ENCODE measurements at regions not wholly inside any gene's neighbourhood (a gene's known extent, or its start where the extent isn't known, plus 50 kb on each side); places are given as distances from the start of the nearest gene placed in this dataset.

DNA sequence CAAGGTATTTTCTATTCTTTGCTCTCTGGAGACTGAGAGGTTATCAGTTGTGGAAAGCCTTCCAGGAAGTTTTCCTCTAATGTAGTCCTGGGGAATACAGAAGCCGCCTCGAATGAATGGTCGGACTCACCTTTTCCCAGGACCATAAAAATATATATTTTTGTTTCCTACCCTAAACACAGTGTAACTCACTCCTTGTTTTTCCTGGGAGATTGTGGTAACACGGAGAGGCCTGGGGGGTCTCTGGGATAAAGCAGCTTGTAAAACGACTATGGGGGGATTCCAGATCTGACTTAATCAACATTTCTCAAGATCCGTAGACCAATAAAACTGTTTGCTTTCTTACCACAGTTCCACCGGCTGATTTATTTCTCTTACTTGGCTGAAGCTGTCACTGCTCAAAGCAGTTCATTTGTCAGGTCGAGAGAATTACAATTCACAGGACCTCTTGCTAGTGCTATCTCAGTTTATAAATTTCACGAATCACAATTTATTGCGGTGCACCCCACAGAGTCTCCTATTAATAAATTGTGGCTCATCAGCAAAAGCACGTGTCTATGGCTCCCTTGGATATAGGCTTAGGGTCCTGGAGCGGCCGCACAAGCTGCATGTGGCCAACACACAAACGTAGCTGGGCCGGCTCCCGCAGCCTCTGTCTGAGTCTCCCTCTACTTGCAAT lies 176.3 kb upstream of the BMPER start:
- TF ChIP-seq TAF1 (IDR thresholded peaks at IDR 0.05; ENCODE audit: borderline replicate concordance, insufficient read depth, low read length), result no peak
- TF ChIP-seq POLR2AphosphoS5 (IDR thresholded peaks at IDR 0.05; ENCODE audit: low read depth, low read length), result no peak
- no peak for TF ChIP-seq FOXP2 (optimal IDR thresholded peaks at IDR 0.05; ENCODE audit: borderline replicate concordance, extremely low read depth, extremely low read length, insufficient read depth)
- TF ChIP-seq, protein P1, sequence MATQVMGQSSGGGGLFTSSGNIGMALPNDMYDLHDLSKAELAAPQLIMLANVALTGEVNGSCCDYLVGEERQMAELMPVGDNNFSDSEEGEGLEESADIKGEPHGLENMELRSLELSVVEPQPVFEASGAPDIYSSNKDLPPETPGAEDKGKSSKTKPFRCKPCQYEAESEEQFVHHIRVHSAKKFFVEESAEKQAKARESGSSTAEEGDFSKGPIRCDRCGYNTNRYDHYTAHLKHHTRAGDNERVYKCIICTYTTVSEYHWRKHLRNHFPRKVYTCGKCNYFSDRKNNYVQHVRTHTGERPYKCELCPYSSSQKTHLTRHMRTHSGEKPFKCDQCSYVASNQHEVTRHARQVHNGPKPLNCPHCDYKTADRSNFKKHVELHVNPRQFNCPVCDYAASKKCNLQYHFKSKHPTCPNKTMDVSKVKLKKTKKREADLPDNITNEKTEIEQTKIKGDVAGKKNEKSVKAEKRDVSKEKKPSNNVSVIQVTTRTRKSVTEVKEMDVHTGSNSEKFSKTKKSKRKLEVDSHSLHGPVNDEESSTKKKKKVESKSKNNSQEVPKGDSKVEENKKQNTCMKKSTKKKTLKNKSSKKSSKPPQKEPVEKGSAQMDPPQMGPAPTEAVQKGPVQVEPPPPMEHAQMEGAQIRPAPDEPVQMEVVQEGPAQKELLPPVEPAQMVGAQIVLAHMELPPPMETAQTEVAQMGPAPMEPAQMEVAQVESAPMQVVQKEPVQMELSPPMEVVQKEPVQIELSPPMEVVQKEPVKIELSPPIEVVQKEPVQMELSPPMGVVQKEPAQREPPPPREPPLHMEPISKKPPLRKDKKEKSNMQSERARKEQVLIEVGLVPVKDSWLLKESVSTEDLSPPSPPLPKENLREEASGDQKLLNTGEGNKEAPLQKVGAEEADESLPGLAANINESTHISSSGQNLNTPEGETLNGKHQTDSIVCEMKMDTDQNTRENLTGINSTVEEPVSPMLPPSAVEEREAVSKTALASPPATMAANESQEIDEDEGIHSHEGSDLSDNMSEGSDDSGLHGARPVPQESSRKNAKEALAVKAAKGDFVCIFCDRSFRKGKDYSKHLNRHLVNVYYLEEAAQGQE (IDR thresholded peaks at IDR 0.05; ENCODE audit: insufficient read depth in 1 of 2, low read depth in 2 of 2, low read length in 2 of 2), result no peak
- no peak for TF ChIP-seq SIN3A (IDR thresholded peaks at IDR 0.05; ENCODE audit: borderline replicate concordance, insufficient read depth, low read length)

DNA sequence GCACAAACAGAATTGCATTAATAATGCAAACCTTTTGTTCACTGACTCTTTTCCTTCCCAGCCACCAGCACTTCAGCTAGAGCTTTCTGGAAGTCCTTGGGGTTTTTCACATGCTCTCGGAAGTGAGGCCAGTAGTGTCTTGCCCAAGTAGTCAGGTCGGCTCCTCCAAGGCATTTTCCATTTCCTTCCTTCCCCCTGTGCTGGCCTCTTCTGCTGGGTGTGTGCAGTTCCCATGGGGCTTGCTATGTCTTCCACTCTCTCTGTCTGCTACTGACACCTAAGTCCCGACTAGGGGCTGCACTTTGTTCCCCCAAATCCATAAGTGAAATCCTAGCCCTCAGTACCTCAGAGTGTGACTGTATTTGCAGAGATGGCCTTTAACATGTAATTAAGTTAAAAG lies 175.6 kb upstream of the BMPER start:
- TF ChIP-seq TAF1 (IDR thresholded peaks at IDR 0.05; ENCODE audit: borderline replicate concordance, insufficient read depth, low read length) (no peak), FOXP2 (optimal IDR thresholded peaks at IDR 0.05; ENCODE audit: borderline replicate concordance, extremely low read depth, extremely low read length, insufficient read depth) (no peak), POLR2AphosphoS5 (IDR thresholded peaks at IDR 0.05; ENCODE audit: low read depth, low read length) (no peak), SIN3A (IDR thresholded peaks at IDR 0.05; ENCODE audit: borderline replicate concordance, insufficient read depth, low read length) (no peak)
- TF ChIP-seq, protein P1 (IDR thresholded peaks at IDR 0.05; ENCODE audit: insufficient read depth in 1 of 2, low read depth in 2 of 2, low read length in 2 of 2), result no peak

DNA sequence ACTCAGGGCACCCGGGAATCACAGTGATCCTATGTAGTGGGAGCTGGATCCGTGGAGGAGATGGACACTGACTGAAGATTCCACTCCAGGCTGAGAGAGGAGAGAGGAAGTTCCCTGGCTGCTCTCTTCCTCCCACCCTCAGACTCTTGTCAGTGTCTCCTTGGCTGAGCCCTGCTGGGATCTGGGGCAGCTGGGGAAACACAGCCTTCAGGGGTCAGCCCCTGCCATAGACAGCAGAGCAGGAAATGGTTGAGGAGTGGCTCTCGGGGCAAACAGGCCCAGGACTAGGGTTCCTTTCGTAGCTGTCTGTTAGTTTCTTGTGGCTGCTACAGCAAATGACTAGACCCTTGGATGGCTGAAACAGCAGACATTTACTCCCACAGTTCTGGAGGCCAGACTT lies 174.4 kb upstream of the BMPER start:
- no peak for TF ChIP-seq TAF1 (IDR thresholded peaks at IDR 0.05; ENCODE audit: borderline replicate concordance, insufficient read depth, low read length)
- no peak for TF ChIP-seq SIN3A (IDR thresholded peaks at IDR 0.05; ENCODE audit: borderline replicate concordance, insufficient read depth, low read length)
- TF ChIP-seq, protein P1 (IDR thresholded peaks at IDR 0.05; ENCODE audit: insufficient read depth in 1 of 2, low read depth in 2 of 2, low read length in 2 of 2), result no peak

DNA sequence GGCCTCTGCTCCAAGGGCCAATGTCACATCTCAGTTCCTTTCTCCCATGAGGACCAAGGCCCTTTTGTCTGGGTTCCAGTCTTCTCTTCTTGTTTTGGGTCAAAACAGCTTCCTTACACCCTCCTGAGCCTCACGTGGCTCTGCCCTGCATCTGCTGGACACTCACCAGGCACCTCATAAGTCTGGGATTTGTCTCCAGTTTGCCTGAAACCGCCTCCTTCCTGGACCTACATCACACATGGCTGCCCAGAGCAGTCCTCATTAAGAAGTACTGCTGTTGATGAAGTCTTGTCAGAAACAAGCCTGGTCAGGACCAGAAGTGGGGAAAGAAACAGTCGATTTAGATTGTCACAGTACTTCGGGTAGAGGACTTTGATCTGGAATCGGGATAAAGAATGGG lies 173.4 kb upstream of the BMPER start:
- no peak for TF ChIP-seq SIN3A (IDR thresholded peaks at IDR 0.05; ENCODE audit: borderline replicate concordance, insufficient read depth, low read length)
- TF ChIP-seq, protein P1 (IDR thresholded peaks at IDR 0.05; ENCODE audit: insufficient read depth in 1 of 2, low read depth in 2 of 2, low read length in 2 of 2), result no peak
- no peak for TF ChIP-seq TAF1 (IDR thresholded peaks at IDR 0.05; ENCODE audit: borderline replicate concordance, insufficient read depth, low read length)
- TF ChIP-seq FOXP2 (optimal IDR thresholded peaks at IDR 0.05; ENCODE audit: borderline replicate concordance, extremely low read depth, extremely low read length, insufficient read depth), result no peak
- no peak for TF ChIP-seq POLR2AphosphoS5 (IDR thresholded peaks at IDR 0.05; ENCODE audit: low read depth, low read length)

DNA sequence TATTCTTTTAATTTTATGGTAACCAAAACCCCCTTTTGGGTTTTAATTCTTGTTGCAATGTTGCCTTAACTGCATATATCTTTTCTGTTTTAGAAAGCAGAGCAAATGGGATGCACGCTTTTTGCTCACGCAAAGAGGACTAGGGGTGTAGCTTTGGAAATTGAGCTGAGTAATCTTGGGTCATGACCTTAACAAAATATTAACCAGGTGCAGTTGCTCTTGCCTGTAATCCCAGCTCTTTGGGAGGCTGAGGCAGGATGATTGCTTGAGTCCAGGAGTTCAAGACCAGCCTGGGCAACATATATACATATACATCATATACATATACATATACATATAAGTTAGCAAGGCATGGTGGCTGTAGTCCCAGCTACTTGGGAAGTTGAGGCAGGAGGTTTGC lies 172.9 kb upstream of the BMPER start:
- TF ChIP-seq FOXP2 (optimal IDR thresholded peaks at IDR 0.05; ENCODE audit: borderline replicate concordance, extremely low read depth, extremely low read length, insufficient read depth), result no peak
- TF ChIP-seq SIN3A (IDR thresholded peaks at IDR 0.05; ENCODE audit: borderline replicate concordance, insufficient read depth, low read length), result no peak
- no peak for TF ChIP-seq TAF1 (IDR thresholded peaks at IDR 0.05; ENCODE audit: borderline replicate concordance, insufficient read depth, low read length)
- no peak for TF ChIP-seq POLR2AphosphoS5 (IDR thresholded peaks at IDR 0.05; ENCODE audit: low read depth, low read length)
- TF ChIP-seq, protein P1 (IDR thresholded peaks at IDR 0.05; ENCODE audit: insufficient read depth in 1 of 2, low read depth in 2 of 2, low read length in 2 of 2), result no peak

All from PFSK-1 (cell line).